ENCODE measurements at regions not wholly inside any gene's neighbourhood (a gene's known extent, or its start where the extent isn't known, plus 50 kb on each side); places are given as distances from the start of the nearest gene placed in this dataset.
A peak's percentile ranks its signal among the peaks of the same experiment; 100 is the strongest.
"Not testable (repeated sequence)": the region's sequence is repeated elsewhere in the genome, so short reads cannot be mapped to it uniquely, and the experiment has no call there.

GRCh38 chr20:28562510-28562898 is 2695.0 kb upstream of the DEFB115 start:
- no peak overlapping the region for H3K4me3 ChIP-seq (ENCODE audit: low read length)
- no peak for DNase-seq (ENCODE audit: low read depth, low spot score)

- not testable (repeated sequence) for H3K4me3 ChIP-seq (ENCODE audit: low read length); DNase-seq (ENCODE audit: low read depth, low spot score)
Measured at GRCh38 chr20:28562899-28563521, 2694.5 kb upstream of the DEFB115 start.

GRCh38 chr20:28564024-28564423 is 2693.4 kb upstream of the DEFB115 start:
- not testable (repeated sequence) for DNase-seq (ENCODE audit: low read depth, low spot score); H3K4me3 ChIP-seq (ENCODE audit: low read length)

GRCh38 chr20:28564688-28565463 is 2692.6 kb upstream of the DEFB115 start:
- not testable (repeated sequence) for DNase-seq (ENCODE audit: low read depth, low spot score); H3K4me3 ChIP-seq (ENCODE audit: low read length)

GRCh38 chr20:28575991-28576390 is 2681.5 kb upstream of the DEFB115 start:
- peak; percentile 21 for DNase-seq (ENCODE audit: low read depth, low spot score)
- not testable (repeated sequence) for H3K4me3 ChIP-seq (ENCODE audit: low read length)

GRCh38 chr20:28591680-28592079 is 2665.8 kb upstream of the DEFB115 start:
- DNase-seq (ENCODE audit: low read depth, low spot score); H3K4me3 ChIP-seq (ENCODE audit: low read length): not testable (repeated sequence)

GRCh38 chr20:28593383-28593782 is 2664.1 kb upstream of the DEFB115 start:
- not testable (repeated sequence) for DNase-seq (ENCODE audit: low read depth, low spot score); H3K4me3 ChIP-seq (ENCODE audit: low read length)

- H3K4me3 ChIP-seq (ENCODE audit: low read length); DNase-seq (ENCODE audit: low read depth, low spot score): not testable (repeated sequence)
Measured at GRCh38 chr20:28594476-28594875, 2663.0 kb upstream of the DEFB115 start.

GRCh38 chr20:28602006-28602402 is 2655.5 kb upstream of the DEFB115 start:
- peak overlapping the region; percentile 74 for H3K4me3 ChIP-seq (ENCODE audit: low read length)
- not testable (repeated sequence) for DNase-seq (ENCODE audit: low read depth, low spot score)

GRCh38 chr20:28602403-28603217 is 2654.9 kb upstream of the DEFB115 start:
- peak; percentile 91 for DNase-seq (ENCODE audit: low read depth, low spot score)
- peak overlapping the region; percentile 74 for H3K4me3 ChIP-seq (ENCODE audit: low read length)

- peak overlapping the region; percentile 74 for H3K4me3 ChIP-seq (ENCODE audit: low read length)
- DNase-seq (ENCODE audit: low read depth, low spot score), result not testable (repeated sequence)
Measured at GRCh38 chr20:28603218-28603577, 2654.3 kb upstream of the DEFB115 start.

GRCh38 chr20:28616354-28616753 is 2641.1 kb upstream of the DEFB115 start:
- DNase-seq (ENCODE audit: low read depth, low spot score), result no peak
- H3K4me3 ChIP-seq (ENCODE audit: low read length), result no peak overlapping the region

GRCh38 chr20:28619956-28620651 is 2637.4 kb upstream of the DEFB115 start:
- not testable (repeated sequence) for H3K4me3 ChIP-seq (ENCODE audit: low read length); DNase-seq (ENCODE audit: low read depth, low spot score)

GRCh38 chr20:28625112-28625511 is 2632.4 kb upstream of the DEFB115 start:
- DNase-seq (ENCODE audit: low read depth, low spot score), result peak; percentile 32

GRCh38 chr20:28640831-28641230 is 2616.6 kb upstream of the DEFB115 start:
- not testable (repeated sequence) for DNase-seq (ENCODE audit: low read depth, low spot score); H3K4me3 ChIP-seq (ENCODE audit: low read length)

More at GRCh38 chr20:28625112-28625511, 2632.4 kb upstream of the DEFB115 start:
- not testable (repeated sequence) for H3K4me3 ChIP-seq (ENCODE audit: low read length)

Data from Jurkat, Clone E6-1 (cell line).